Aorta (tissue), 5 donors: ENCODE measurements at regions not wholly inside any gene's neighbourhood (a gene's known extent, or its start where the extent isn't known, plus 50 kb on each side); places are given as distances from the start of the nearest gene placed in this dataset.

Experiments
- ATAC-seq: fragments of 200-7000 bp; cut with Tn5 transposase; one replicate; pipeline ENCODE4 v1.9.1; 2022; ENCODE audit warnings: moderate library complexity; ENCODE audit not compliant: low FRiP score
- DNase-seq, 2 donors: peaks; one replicate each; pipeline ENCODE4 v3.0.0-alpha.2; 2020
- H3K27ac ChIP-seq, 2 donors: one replicate each; pipeline ENCODE4 v1.5.1; 2013; ENCODE audit warnings: low read length in 2 of 2, mild to moderate bottlenecking in 2 of 2, moderate library complexity in 2 of 2, control low read depth in 1 of 2, inconsistent platforms in 1 of 2, low read depth in 1 of 2
- H3K27me3 ChIP-seq, 2 donors: one replicate each; pipeline ENCODE4 v1.6.1; 2013; ENCODE audit warnings: control low read depth in 1 of 2, low read length in 1 of 2, mild to moderate bottlenecking in 1 of 2, moderate library complexity in 1 of 2; ENCODE audit not compliant: insufficient read depth in 2 of 2, control insufficient read depth in 1 of 2
- H3K36me3 ChIP-seq, 2 donors: one replicate each; pipeline ENCODE4 v1.6.1; 2013; ENCODE audit warnings: control low read depth in 1 of 2, low read length in 1 of 2, mild to moderate bottlenecking in 1 of 2; ENCODE audit not compliant: insufficient read depth in 2 of 2, control insufficient read depth in 1 of 2
- H3K4me1 ChIP-seq, 2 donors: one replicate each; pipeline ENCODE4 v1.6.1; 2013; ENCODE audit warnings: low read length in 2 of 2, control low read depth in 1 of 2, mild to moderate bottlenecking in 1 of 2, moderate library complexity in 1 of 2; ENCODE audit not compliant: insufficient read depth in 2 of 2, control insufficient read depth in 1 of 2
- H3K4me3 ChIP-seq, 2 donors: one replicate each; pipeline ENCODE4 v1.5.1; 2013; ENCODE audit warnings: low read length in 2 of 2, control low read depth in 1 of 2, mild to moderate bottlenecking in 1 of 2
- H3K9me3 ChIP-seq: one replicate; pipeline ENCODE4 v1.6.1; 2013; ENCODE audit warnings: mild to moderate bottlenecking, low read length; ENCODE audit not compliant: control insufficient read depth
- WGBS, 2 donors: extraction: QIAGEN DNeasy Blood & Tissue Kit; methylation state at CpG; one replicate each; pipeline ENCODE4 v1.1.7; 2013; 5-methylcytosine and 5-hydroxymethylcytosine counted together
- intact Hi-C, 2 donors: fragments of 100-400 bp; cut with DNase I; formaldehyde crosslinking; loops; one replicate each; pipeline versions ENCODE4 v1.14.2 to v1.15.0; 2022
- donor health status: healthy with polysubstance abuse.
- donor health status: Bipolar disorder and iron deficiency.
- donor health status: DM: no; HTN: no; CAD: no.
- donor health status: DM: no; HTN: no; CAD: no.
- donor health status: DM: yes; HTN: yes; CAD: no.

GRCh38 chr11:15525582-15525981 lies 410.9 kb downstream of the INSC start:
- Histone ChIP-seq H3K27ac (no peak overlapping the region), H3K9me3 (peaks cover 6% of the 10 kb centered on the region), H3K4me3 (no peak overlapping the region), H3K36me3 (no peaks in the 10 kb centered on the region), H3K4me1 (no peaks in the 10 kb centered on the region), H3K27me3 (no peaks in the 10 kb centered on the region)
- intact Hi-C loops: no loop called here
- DNase-seq (no peak), ATAC-seq (no peak)
- 54 to 62% methylated on average over 1 of the region's 1 CpG for WGBS, 2 donors

GRCh38 chr11:15526032-15526431 lies 411.3 kb downstream of the INSC start:
- no peak overlapping the region for H3K4me3 ChIP-seq
- H3K27ac ChIP-seq: no peak overlapping the region
- DNase-seq (no peak), ATAC-seq (no peak)
- intact Hi-C loops: no loop called here
- H3K9me3 ChIP-seq: peaks cover 6% of the 10 kb centered on the region
- 80 to 91% methylated on average over 2 of the region's 2 CpGs for WGBS, 2 donors
- H3K4me1 ChIP-seq: no peaks in the 10 kb centered on the region
- no peaks in the 10 kb centered on the region for H3K27me3 ChIP-seq
- no peaks in the 10 kb centered on the region for H3K36me3 ChIP-seq

GRCh38 chr11:15526859-15527450 lies 412.2 kb downstream of the INSC start:
- DNase-seq (no peak), ATAC-seq (no peak)
- Histone ChIP-seq H3K27me3 (no peaks in the 10 kb centered on the region), H3K27ac (no peak overlapping the region), H3K36me3 (no peaks in the 10 kb centered on the region), H3K4me1 (no peaks in the 10 kb centered on the region), H3K4me3 (no peak overlapping the region), H3K9me3 (peaks cover 6% of the 10 kb centered on the region)
- WGBS, 2 donors: 58 to 64% methylated on average over 2 of the region's 2 CpGs
- intact Hi-C loops: no loop called here

- no peak overlapping the region for H3K4me3 ChIP-seq
- ATAC-seq (no peak), DNase-seq (no peak)
- H3K27ac ChIP-seq: no peak overlapping the region
- no peaks in the 10 kb centered on the region for H3K4me1 ChIP-seq
- WGBS, 2 donors: 86 to 87% methylated on average over 4 of the region's 4 CpGs
- peaks cover 2% of the 10 kb centered on the region for H3K9me3 ChIP-seq
- no peaks in the 10 kb centered on the region for H3K36me3 ChIP-seq
- H3K27me3 ChIP-seq: no peaks in the 10 kb centered on the region
- intact Hi-C loops: no loop called here
Measured at GRCh38 chr11:15532432-15532831, 417.7 kb downstream of the INSC start.

- ATAC-seq (no peak), DNase-seq (no peak)
- no peaks in the 10 kb centered on the region for H3K9me3 ChIP-seq
- no peak overlapping the region for H3K4me3 ChIP-seq
- 79 to 84% methylated on average over 2 of the region's 2 CpGs for WGBS, 2 donors
- no peaks in the 10 kb centered on the region for H3K27me3 ChIP-seq
- H3K36me3 ChIP-seq: no peaks in the 10 kb centered on the region
- no peaks in the 10 kb centered on the region for H3K4me1 ChIP-seq
- intact Hi-C loops: no loop called here
- H3K27ac ChIP-seq: no peak overlapping the region
Measured at GRCh38 chr11:15534266-15534665, 419.5 kb downstream of the INSC start.

GRCh38 chr11:15535414-15535813 lies 420.7 kb downstream of the INSC start:
- H3K9me3 ChIP-seq: peaks cover 1% of the 10 kb centered on the region
- DNase-seq (no peak), ATAC-seq (no peak)
- H3K4me3 ChIP-seq: no peak overlapping the region
- H3K4me1 ChIP-seq: no peaks in the 10 kb centered on the region
- H3K36me3 ChIP-seq: no peaks in the 10 kb centered on the region
- WGBS, 2 donors: 82 to 84% methylated on average over 7 of the region's 7 CpGs
- no peak overlapping the region for H3K27ac ChIP-seq
- H3K27me3 ChIP-seq: no peaks in the 10 kb centered on the region
- intact Hi-C loops: no loop called here

- DNase-seq: no peak
- intact Hi-C loops: no loop called here
- Histone ChIP-seq H3K27ac (no peak overlapping the region), H3K4me3 (no peak overlapping the region), H3K36me3 (no peaks in the 10 kb centered on the region), H3K27me3 (no peaks in the 10 kb centered on the region), H3K9me3 (peaks cover 1% of the 10 kb centered on the region), H3K4me1 (no peaks in the 10 kb centered on the region)
- ATAC-seq: no peak
- WGBS, 2 donors: 66 to 67% methylated on average over 2 of the region's 2 CpGs
Measured at GRCh38 chr11:15536438-15536837, 421.7 kb downstream of the INSC start.

- ATAC-seq: no peak
- 50 to 55% methylated on average over 4 of the region's 4 CpGs for WGBS, 2 donors
- no peak overlapping the region for H3K27ac ChIP-seq
Measured at GRCh38 chr11:15539645-15540044, 424.9 kb downstream of the INSC start.

GRCh38 chr11:15541079-15541478 lies 426.4 kb downstream of the INSC start:
- ATAC-seq (no peak), DNase-seq (no peak)
- H3K27me3 ChIP-seq: no peaks in the 10 kb centered on the region
- H3K36me3 ChIP-seq: no peaks in the 10 kb centered on the region
- no peak overlapping the region for H3K4me3 ChIP-seq
- no peak overlapping the region for H3K27ac ChIP-seq
- peaks cover 1% of the 10 kb centered on the region for H3K9me3 ChIP-seq
- WGBS, 2 donors: 79 to 84% methylated on average over 3 of the region's 3 CpGs
- H3K4me1 ChIP-seq: no peaks in the 10 kb centered on the region
- intact Hi-C loops: loop anchor here in 1 of 2 donors (10.0 kb wide), 1 partner anchor 64 kb away; no protein-coding TSS in a partner anchor

More at GRCh38 chr11:15539645-15540044, 424.9 kb downstream of the INSC start:
- Histone ChIP-seq H3K9me3 (peaks cover 1% of the 10 kb centered on the region), H3K4me1 (no peaks in the 10 kb centered on the region), H3K27me3 (no peaks in the 10 kb centered on the region), H3K36me3 (no peaks in the 10 kb centered on the region), H3K4me3 (no peak overlapping the region)
- intact Hi-C loops: loop anchor here in 1 of 2 donors (10.0 kb wide), 1 partner anchor 65 kb away; no protein-coding TSS in a partner anchor
- no peak for DNase-seq
